ENCODE measurements at regions not wholly inside any gene's neighbourhood (a gene's known extent, or its start where the extent isn't known, plus 50 kb on each side); places are given as distances from the start of the nearest gene placed in this dataset.

DNA sequence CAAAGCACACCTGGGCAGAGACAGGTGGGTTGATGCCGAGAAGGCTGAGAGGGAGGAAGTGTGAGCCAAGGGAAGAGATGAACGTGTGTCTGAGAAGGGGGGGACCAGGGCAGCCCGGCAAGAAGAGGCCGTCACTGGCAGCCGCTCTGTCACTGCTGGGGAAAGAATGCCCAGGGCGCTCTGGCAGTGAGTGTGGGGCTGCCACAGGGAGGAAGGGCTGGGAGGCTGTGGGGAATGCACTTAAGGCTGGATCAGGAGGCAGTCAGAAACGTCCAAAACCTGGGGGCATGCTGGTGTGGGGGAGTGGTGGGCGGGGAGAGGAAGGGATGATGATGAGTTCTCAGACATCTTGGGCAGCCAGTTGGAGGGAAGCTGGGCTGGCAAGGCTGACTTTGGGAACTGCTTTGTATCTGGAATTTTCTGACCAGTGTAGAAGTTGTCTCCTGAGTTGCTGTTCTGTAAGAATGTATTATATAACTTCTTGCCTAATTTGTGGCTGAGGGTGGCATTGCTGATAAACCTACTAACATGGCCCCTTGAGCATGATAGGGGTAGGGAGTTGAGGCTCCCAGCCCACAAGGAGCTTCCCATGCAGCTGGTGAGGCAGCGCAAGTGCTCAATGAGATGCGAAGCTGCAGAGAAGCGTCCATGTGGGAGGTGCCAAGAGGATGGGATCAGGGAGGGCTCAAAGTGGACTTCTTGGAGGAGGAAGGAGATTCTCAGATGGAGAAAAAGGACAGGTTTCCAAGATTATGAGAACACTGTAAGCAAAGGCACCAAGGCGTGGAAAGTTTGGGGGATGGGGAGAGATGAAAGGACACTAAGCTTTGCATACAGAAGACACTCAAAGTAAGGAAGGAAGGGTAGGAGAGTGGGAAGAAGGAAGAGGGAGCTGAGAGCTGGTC is 185.1 kb upstream of the HAAO start:
- Histone ChIP-seq H4K20me1 (replicated peaks; ENCODE audit: control insufficient read depth, extremely low read depth, insufficient read depth, low read length) (no peaks in the 10 kb centered on the region), H3K4me1 (ENCODE audit: control insufficient read depth, extremely low read depth, insufficient read depth, low read length) (peaks cover 4% of the 10 kb centered on the region), H3K27ac (ENCODE audit: insufficient read depth, low read depth, low read length) (no peak overlapping the region), H3K9me1 (replicated peaks; ENCODE audit: control insufficient read depth, extremely low read depth, insufficient read depth, low read length) (no peaks in the 10 kb centered on the region), H2AFZ (ENCODE audit: low read depth, low read length) (no peak overlapping the region), H3K9ac (replicated peaks; ENCODE audit: extremely low read depth, insufficient read depth, low read length) (no peak overlapping the region), H3K4me2 (ENCODE audit: insufficient read depth, low read length) (no peak overlapping the region), H3K79me2 (ENCODE audit: control insufficient read depth, insufficient read depth, low read length) (no peaks in the 10 kb centered on the region), H3K36me3 (ENCODE audit: control insufficient read depth in 2 of 2, extremely low read depth in 1 of 2, insufficient read depth in 2 of 2, low read length in 2 of 2) (no peaks in the 10 kb centered on the region), H3K4me3 (replicated peaks in 1 of 3; ENCODE audit: insufficient read depth in 1 of 3, low read depth in 1 of 3, low read length in 3 of 3) (no peak overlapping the region), H3K27me3 (ENCODE audit: control insufficient read depth in 2 of 2, insufficient read depth in 2 of 2, low read length in 2 of 2) (no peaks in the 10 kb centered on the region), H3K9me3 (replicated peaks; ENCODE audit: control insufficient read depth, insufficient read depth, low read length) (no peaks in the 10 kb centered on the region)
- intact Hi-C loops (cut with micrococcal nuclease), result loop anchor here (5.0 kb wide), 3 partner anchors 45 to 565 kb away; no protein-coding TSS in a partner anchor
- no TSS peak for BruUV-seq (replicated peaks)
- ChIA-PET POLR2A (interaction anchor here (1.5 kb wide), 1 partner anchor 250 kb away, joined by 3 read pairs; no protein-coding TSS in a partner anchor), CTCF (interaction anchor here (1.0 to 8.9 kb wide), 4 partner anchors 26 to 507 kb away, joined by 3 to 240 read pairs (median 24); partner anchors contain the start of gene ZFP36L2)
- FAIRE-seq (no peak), DNase-seq (ENCODE audit: low read depth, low spot score) (no peak)
- dilution Hi-C loops (cut with MboI; ENCODE audit: extremely low pct_ligation_motif_present, low sequenced_read_pairs), result no loop called here
- TF ChIP-seq CTCF (IDR thresholded peaks at IDR 0.05; ENCODE audit: extremely low read depth in 1 of 2, insufficient read depth in 1 of 2, low read depth in 1 of 2, low read length in 2 of 2) (no peak), JUN (IDR thresholded peaks at IDR 0.05; ENCODE audit: borderline replicate concordance, insufficient read depth, insufficient read length, low read depth) (no peak)

- intact Hi-C loops (cut with micrococcal nuclease), result loop anchor here (5.0 kb wide), 3 partner anchors 46 to 566 kb away; no protein-coding TSS in a partner anchor
- FAIRE-seq (no peak), DNase-seq (ENCODE audit: low read depth, low spot score) (no peak)
- no TSS peak for BruUV-seq (replicated peaks)
- H3K27me3 ChIP-seq (ENCODE audit: control insufficient read depth in 2 of 2, insufficient read depth in 2 of 2, low read length in 2 of 2), result no peaks in the 10 kb centered on the region
- TF ChIP-seq GATA2 (IDR thresholded peaks at IDR 0.05; ENCODE audit: insufficient read depth, insufficient read length, low read depth, low read length), result no peak
- no peak for TF ChIP-seq MAX (IDR thresholded peaks at IDR 0.05; ENCODE audit: insufficient read depth, insufficient read length)
- TF ChIP-seq FOS (IDR thresholded peaks at IDR 0.05; ENCODE audit: borderline replicate concordance, insufficient read depth, low read length), result no peak
- TF ChIP-seq JUN (IDR thresholded peaks at IDR 0.05; ENCODE audit: borderline replicate concordance, insufficient read depth, insufficient read length, low read depth), result no peak
- no peak for TF ChIP-seq CTCF (IDR thresholded peaks at IDR 0.05; ENCODE audit: extremely low read depth in 1 of 2, insufficient read depth in 1 of 2, low read depth in 1 of 2, low read length in 2 of 2)
- H3K9me3 ChIP-seq (replicated peaks; ENCODE audit: control insufficient read depth, insufficient read depth, low read length), result no peaks in the 10 kb centered on the region
- no peaks in the 10 kb centered on the region for H4K20me1 ChIP-seq (replicated peaks; ENCODE audit: control insufficient read depth, extremely low read depth, insufficient read depth, low read length)
- H3K9me1 ChIP-seq (replicated peaks; ENCODE audit: control insufficient read depth, extremely low read depth, insufficient read depth, low read length), result no peaks in the 10 kb centered on the region
- H3K4me2 ChIP-seq (ENCODE audit: insufficient read depth, low read length), result no peak overlapping the region
- ChIA-PET POLR2A (interaction anchor here (1.5 to 2.2 kb wide), 2 partner anchors 251 kb away, joined by 3 to 9 read pairs; partner anchors contain the start of gene ZFP36L2), CTCF (interaction anchor here (1.0 to 8.9 kb wide), 9 partner anchors 11 to 508 kb away, joined by 3 to 240 read pairs (median 11); partner anchors contain the start of gene ZFP36L2)
- peaks cover 4% of the 10 kb centered on the region for H3K4me1 ChIP-seq (ENCODE audit: control insufficient read depth, extremely low read depth, insufficient read depth, low read length)
- no peak overlapping the region for H3K27ac ChIP-seq (ENCODE audit: insufficient read depth, low read depth, low read length)
- no peak overlapping the region for H3K9ac ChIP-seq (replicated peaks; ENCODE audit: extremely low read depth, insufficient read depth, low read length)
- H3K79me2 ChIP-seq (ENCODE audit: control insufficient read depth, insufficient read depth, low read length), result no peaks in the 10 kb centered on the region
- dilution Hi-C loops (cut with MboI; ENCODE audit: extremely low pct_ligation_motif_present, low sequenced_read_pairs), result no loop called here
- H2AFZ ChIP-seq (ENCODE audit: low read depth, low read length), result no peak overlapping the region
- H3K4me3 ChIP-seq (replicated peaks in 1 of 3; ENCODE audit: insufficient read depth in 1 of 3, low read depth in 1 of 3, low read length in 3 of 3), result no peak overlapping the region
- H3K36me3 ChIP-seq (ENCODE audit: control insufficient read depth in 2 of 2, extremely low read depth in 1 of 2, insufficient read depth in 2 of 2, low read length in 2 of 2), result no peaks in the 10 kb centered on the region
Measured at GRCh38 chr2:42976351-42976750, 184.0 kb upstream of the HAAO start.

Data from endothelial cell of umbilical vein (primary cell).